ENCODE measurements at regions not wholly inside any gene's neighbourhood (a gene's known extent, or its start where the extent isn't known, plus 50 kb on each side); places are given as distances from the start of the nearest gene placed in this dataset.

DNA sequence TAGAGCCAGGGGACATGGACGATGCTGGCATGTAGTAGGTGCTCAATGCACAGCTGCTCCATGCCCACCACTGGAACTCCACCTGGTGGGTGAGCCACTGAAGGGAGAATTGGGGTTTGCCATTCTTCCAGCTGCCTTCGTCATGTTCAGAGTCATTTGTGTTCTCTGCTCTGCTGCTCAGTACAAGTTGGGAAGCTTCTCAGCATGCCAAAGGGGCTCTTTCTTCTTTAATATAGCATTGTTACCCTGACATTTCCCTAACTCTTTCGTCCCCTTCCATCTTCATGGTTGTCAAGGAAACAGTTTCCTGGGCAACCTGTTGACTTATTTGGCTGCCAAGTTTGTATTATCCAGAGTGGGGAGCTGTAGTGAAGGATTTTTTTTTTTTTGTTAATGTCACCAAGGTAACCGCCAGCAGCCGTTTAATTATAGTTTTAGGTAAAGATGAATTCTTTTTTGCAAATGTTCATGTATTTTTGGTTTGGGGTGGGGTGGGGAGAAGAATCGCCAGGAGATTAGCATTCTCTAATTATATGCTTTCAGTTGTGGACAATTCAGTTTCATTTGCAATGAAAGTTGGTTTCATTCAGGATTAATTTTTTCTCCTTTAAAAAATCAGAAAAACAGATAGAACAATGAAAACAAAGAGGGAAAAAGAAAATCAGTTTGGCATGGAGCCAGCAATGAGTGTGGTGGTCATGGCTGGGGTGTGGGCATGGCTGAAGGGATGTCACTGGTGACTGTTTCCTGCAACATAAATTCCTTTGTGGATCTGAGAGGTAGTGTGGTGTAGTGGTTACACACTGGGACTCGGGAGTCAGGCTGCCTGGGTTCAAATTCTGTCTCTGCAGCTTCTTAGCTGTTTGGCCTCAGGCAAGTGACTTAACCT, 73.0 kb upstream of the KCNG1 start:
- no peaks in the 10 kb centered on the region for H3K4me1 ChIP-seq (ENCODE audit: control insufficient read depth, extremely low read depth, insufficient read depth, low read length)
- DNase-seq (ENCODE audit: low read depth, low spot score), result no peak
- H3K36me3 ChIP-seq (ENCODE audit: control insufficient read depth in 2 of 2, extremely low read depth in 1 of 2, insufficient read depth in 2 of 2, low read length in 2 of 2), result no peaks in the 10 kb centered on the region
- CTCF ChIA-PET, result no interaction called here
- no peak overlapping the region for H3K4me3 ChIP-seq (replicated peaks in 1 of 3; ENCODE audit: insufficient read depth in 1 of 3, low read depth in 1 of 3, low read length in 3 of 3)
- no peak overlapping the region for H3K4me2 ChIP-seq (ENCODE audit: insufficient read depth, low read length)
- intact Hi-C loops (cut with micrococcal nuclease) (no loop called here), dilution Hi-C loops (cut with MboI; ENCODE audit: extremely low pct_ligation_motif_present, low sequenced_read_pairs) (no loop called here)
- H3K9me3 ChIP-seq (replicated peaks; ENCODE audit: control insufficient read depth, insufficient read depth, low read length), result no peaks in the 10 kb centered on the region
- no peaks in the 10 kb centered on the region for H3K79me2 ChIP-seq (ENCODE audit: control insufficient read depth, insufficient read depth, low read length)
- peaks cover 23 to 25% of the 10 kb centered on the region in 2 experiments for H3K27me3 ChIP-seq (ENCODE audit: control insufficient read depth in 2 of 2, insufficient read depth in 2 of 2, low read length in 2 of 2)
- FAIRE-seq, result no peak
- no peaks in the 10 kb centered on the region for H3K9me1 ChIP-seq (replicated peaks; ENCODE audit: control insufficient read depth, extremely low read depth, insufficient read depth, low read length)
- BruUV-seq (replicated peaks), result no TSS peak
- POLR2A ChIA-PET, result no interaction called here
- H4K20me1 ChIP-seq (replicated peaks; ENCODE audit: control insufficient read depth, extremely low read depth, insufficient read depth, low read length), result no peaks in the 10 kb centered on the region
- TF ChIP-seq POLR2AphosphoS5 (IDR thresholded peaks at IDR 0.05; ENCODE audit: insufficient read depth, low read depth, low read length), result no peak
- TF ChIP-seq POLR2A (IDR thresholded peaks at IDR 0.05; ENCODE audit: low read depth, low read length), result no peak
- no peak for TF ChIP-seq FOS (IDR thresholded peaks at IDR 0.05; ENCODE audit: borderline replicate concordance, insufficient read depth, low read length)
- TF ChIP-seq GATA2 (IDR thresholded peaks at IDR 0.05; ENCODE audit: insufficient read depth, insufficient read length, low read depth, low read length), result no peak
- TF ChIP-seq MYC (IDR thresholded peaks at IDR 0.05; ENCODE audit: low read depth, low read length), result no peak
- TF ChIP-seq, protein P1, sequence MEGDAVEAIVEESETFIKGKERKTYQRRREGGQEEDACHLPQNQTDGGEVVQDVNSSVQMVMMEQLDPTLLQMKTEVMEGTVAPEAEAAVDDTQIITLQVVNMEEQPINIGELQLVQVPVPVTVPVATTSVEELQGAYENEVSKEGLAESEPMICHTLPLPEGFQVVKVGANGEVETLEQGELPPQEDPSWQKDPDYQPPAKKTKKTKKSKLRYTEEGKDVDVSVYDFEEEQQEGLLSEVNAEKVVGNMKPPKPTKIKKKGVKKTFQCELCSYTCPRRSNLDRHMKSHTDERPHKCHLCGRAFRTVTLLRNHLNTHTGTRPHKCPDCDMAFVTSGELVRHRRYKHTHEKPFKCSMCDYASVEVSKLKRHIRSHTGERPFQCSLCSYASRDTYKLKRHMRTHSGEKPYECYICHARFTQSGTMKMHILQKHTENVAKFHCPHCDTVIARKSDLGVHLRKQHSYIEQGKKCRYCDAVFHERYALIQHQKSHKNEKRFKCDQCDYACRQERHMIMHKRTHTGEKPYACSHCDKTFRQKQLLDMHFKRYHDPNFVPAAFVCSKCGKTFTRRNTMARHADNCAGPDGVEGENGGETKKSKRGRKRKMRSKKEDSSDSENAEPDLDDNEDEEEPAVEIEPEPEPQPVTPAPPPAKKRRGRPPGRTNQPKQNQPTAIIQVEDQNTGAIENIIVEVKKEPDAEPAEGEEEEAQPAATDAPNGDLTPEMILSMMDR (IDR thresholded peaks at IDR 0.05; ENCODE audit: extremely low read depth in 1 of 2, insufficient read depth in 1 of 2, low read depth in 1 of 2, low read length in 2 of 2), result no peak
- TF ChIP-seq, protein P2, sequence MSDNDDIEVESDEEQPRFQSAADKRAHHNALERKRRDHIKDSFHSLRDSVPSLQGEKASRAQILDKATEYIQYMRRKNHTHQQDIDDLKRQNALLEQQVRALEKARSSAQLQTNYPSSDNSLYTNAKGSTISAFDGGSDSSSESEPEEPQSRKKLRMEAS (IDR thresholded peaks at IDR 0.05; ENCODE audit: insufficient read depth, insufficient read length), result no peak
- no peak for TF ChIP-seq EZH2 (IDR thresholded peaks at IDR 0.05; ENCODE audit: borderline replicate concordance, low read depth, low read length, severe bottlenecking)
- no peak overlapping the region for H3K9ac ChIP-seq (replicated peaks; ENCODE audit: extremely low read depth, insufficient read depth, low read length)
- H2AFZ ChIP-seq (ENCODE audit: low read depth, low read length), result no peak overlapping the region
- H3K27ac ChIP-seq (ENCODE audit: insufficient read depth, low read depth, low read length), result no peak overlapping the region
